Endothelial cell of umbilical vein (primary cell): ENCODE measurements at regions not wholly inside any gene's neighbourhood (a gene's known extent, or its start where the extent isn't known, plus 50 kb on each side); places are given as distances from the start of the nearest gene placed in this dataset.
"Not testable (repeated sequence)": the region's sequence is repeated elsewhere in the genome, so short reads cannot be mapped to it uniquely, and the experiment has no call there.

ENCODE experiments used
- EZH2 ChIP-seq: IDR thresholded peaks from 2 replicates; pipeline ENCODE4 v1.6.1; 2012; ENCODE audit warnings: borderline replicate concordance, low read depth, mild to moderate bottlenecking, moderate library complexity, low read length, inconsistent platforms; ENCODE audit not compliant: severe bottlenecking
- FOS ChIP-seq: IDR thresholded peaks from 2 replicates; pipeline ENCODE4 v1.6.1; 2011; ENCODE audit warnings: mild to moderate bottlenecking, low read length, moderate library complexity, borderline replicate concordance; ENCODE audit not compliant: insufficient read depth
- GATA2 ChIP-seq: IDR thresholded peaks from 2 replicates; pipeline ENCODE4 v1.7.0; 2011; ENCODE audit warnings: low read depth, mild to moderate bottlenecking, moderate library complexity, mixed read lengths, low read length; ENCODE audit not compliant: insufficient read length, insufficient read depth
- JUN ChIP-seq: IDR thresholded peaks from 2 replicates; pipeline ENCODE4 v1.6.1; 2011; ENCODE audit warnings: borderline replicate concordance, low read depth; ENCODE audit not compliant: insufficient read length, insufficient read depth
- POLR2A ChIP-seq: IDR thresholded peaks from 2 replicates; pipeline ENCODE4 v1.6.1; 2012; ENCODE audit warnings: low read depth, mild to moderate bottlenecking, control low read depth, low read length
- TF ChIP-seq, protein P1 (sequence below), 2 donors: IDR thresholded peaks; 1 replicate in 1 of 2; 2 replicates in 1 of 2; pipeline ENCODE4 v1.5.1; 2011; ENCODE audit warnings: low read length in 2 of 2, mild to moderate bottlenecking in 2 of 2, moderate library complexity in 2 of 2, control low read depth in 1 of 2, inconsistent platforms in 1 of 2, low read depth in 1 of 2; ENCODE audit not compliant: insufficient read depth in 1 of 2; ENCODE audit errors: extremely low read depth in 1 of 2

DNA sequence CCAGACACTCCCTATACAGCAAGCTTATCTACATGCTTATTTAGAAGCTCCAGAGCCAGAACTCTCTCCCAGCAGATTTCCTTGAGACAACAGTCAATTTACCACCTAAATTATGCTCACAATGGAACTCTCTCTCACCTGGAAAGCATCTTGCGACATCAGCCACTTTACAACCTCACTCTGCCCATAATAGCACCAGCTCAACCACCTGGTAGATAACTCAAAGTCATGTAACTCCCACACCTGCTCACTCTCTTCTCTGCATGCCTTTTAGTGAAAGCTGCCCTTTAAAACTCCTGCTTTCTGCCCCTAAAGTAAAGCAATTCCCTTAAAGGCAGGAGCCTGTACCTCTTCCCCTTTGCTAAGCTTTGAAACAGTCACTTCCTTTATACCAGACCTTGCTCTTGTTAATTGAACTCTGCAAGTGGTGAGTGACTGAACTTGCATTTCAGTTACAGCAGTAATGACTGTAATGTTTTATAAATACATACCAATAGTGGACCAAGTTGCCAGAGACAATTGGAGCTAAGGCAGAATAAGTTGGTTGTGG is 658.8 kb downstream of the NAP1L3 start:
- TF ChIP-seq, protein P1, sequence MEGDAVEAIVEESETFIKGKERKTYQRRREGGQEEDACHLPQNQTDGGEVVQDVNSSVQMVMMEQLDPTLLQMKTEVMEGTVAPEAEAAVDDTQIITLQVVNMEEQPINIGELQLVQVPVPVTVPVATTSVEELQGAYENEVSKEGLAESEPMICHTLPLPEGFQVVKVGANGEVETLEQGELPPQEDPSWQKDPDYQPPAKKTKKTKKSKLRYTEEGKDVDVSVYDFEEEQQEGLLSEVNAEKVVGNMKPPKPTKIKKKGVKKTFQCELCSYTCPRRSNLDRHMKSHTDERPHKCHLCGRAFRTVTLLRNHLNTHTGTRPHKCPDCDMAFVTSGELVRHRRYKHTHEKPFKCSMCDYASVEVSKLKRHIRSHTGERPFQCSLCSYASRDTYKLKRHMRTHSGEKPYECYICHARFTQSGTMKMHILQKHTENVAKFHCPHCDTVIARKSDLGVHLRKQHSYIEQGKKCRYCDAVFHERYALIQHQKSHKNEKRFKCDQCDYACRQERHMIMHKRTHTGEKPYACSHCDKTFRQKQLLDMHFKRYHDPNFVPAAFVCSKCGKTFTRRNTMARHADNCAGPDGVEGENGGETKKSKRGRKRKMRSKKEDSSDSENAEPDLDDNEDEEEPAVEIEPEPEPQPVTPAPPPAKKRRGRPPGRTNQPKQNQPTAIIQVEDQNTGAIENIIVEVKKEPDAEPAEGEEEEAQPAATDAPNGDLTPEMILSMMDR (IDR thresholded peaks at IDR 0.05; ENCODE audit: extremely low read depth in 1 of 2, insufficient read depth in 1 of 2, low read depth in 1 of 2, low read length in 2 of 2), result not testable (repeated sequence)
- TF ChIP-seq POLR2A, EZH2, FOS, JUN, GATA2: not testable (repeated sequence)
